WTC11 (cell line): ENCODE measurements at regions not wholly inside any gene's neighbourhood (a gene's known extent, or its start where the extent isn't known, plus 50 kb on each side); places are given as distances from the start of the nearest gene placed in this dataset.

Experiments
- ATAC-seq: fragments of 200-7000 bp; cut with Tn5 transposase; 2 replicates; pipeline ENCODE4 v1.10.0; 2021; ENCODE audit warnings: mild to moderate bottlenecking, moderate library complexity
- CTCF ChIA-PET: fragments of 300-600 bp; sonication (Branson Sonifier 250); formaldehyde crosslinking; loops from one replicate; lab custom pipeline; 2021; ENCODE audit warnings: antibody characterized with exemption; lab: Charles Lee
- POLR2A ChIA-PET: fragments of 350-600 bp; sonication (Branson Sonifier 250); formaldehyde crosslinking; loops from one replicate; lab custom pipeline; 2021; ENCODE audit warnings: antibody characterized with exemption; lab: Charles Lee
- DNase-seq: peaks from one replicate; pipeline ENCODE4 v3.0.0; 2021; ENCODE audit warnings: low spot score
- H3K27ac Mint-ChIP-seq: 2 replicates; pipeline ENCODE4 v1.8.0; 2021; ENCODE audit warnings: mixed read lengths
- H3K27me3 Mint-ChIP-seq: 2 replicates; pipeline ENCODE4 v1.8.0; 2021; ENCODE audit warnings: low read depth, mild to moderate bottlenecking, moderate library complexity, mixed read lengths
- H3K36me3 Mint-ChIP-seq: 2 replicates; pipeline ENCODE4 v1.8.0; 2021; ENCODE audit warnings: mixed read lengths
- H3K4me1 Mint-ChIP-seq: 2 replicates; pipeline ENCODE4 v1.8.0; 2022; ENCODE audit warnings: mixed read lengths
- H3K4me3 Mint-ChIP-seq: 2 replicates; pipeline ENCODE4 v1.8.0; 2021; ENCODE audit warnings: mild to moderate bottlenecking, moderate library complexity, mixed read lengths
- H3K9me3 Mint-ChIP-seq: 2 replicates; pipeline ENCODE4 v1.8.0; 2021; ENCODE audit warnings: mixed read lengths
- AFF4 ChIP-seq: sonication (generic); formaldehyde crosslinking; IDR thresholded peaks from 2 replicates; pipeline ENCODE4 v1.8.1; 2023; ENCODE audit warnings: mild to moderate bottlenecking, missing genetic modification reagents, borderline replicate concordance
- ATF1 ChIP-seq: sonication (generic); formaldehyde crosslinking; IDR thresholded peaks from 2 replicates; pipeline ENCODE4 v1.8.1; 2023; ENCODE audit warnings: mild to moderate bottlenecking, moderate library complexity, missing genetic modification reagents
- ATF3 ChIP-seq: sonication (generic); formaldehyde crosslinking; conservative IDR thresholded peaks from 2 replicates; pipeline ENCODE4 v1.8.1; 2022; ENCODE audit warnings: mild to moderate bottlenecking, missing genetic modification reagents
- CTCF ChIP-seq: fragments of 200-600 bp; IDR thresholded peaks from 2 replicates; pipeline ENCODE4 v1.8.0; 2022; ENCODE audit warnings: antibody characterized with exemption
- ERG ChIP-seq: fragments of 250-450 bp; sonication (Bioruptor Pico); IDR thresholded peaks from 2 replicates; pipeline ENCODE4 v1.8.0; 2021; ENCODE audit warnings: mild to moderate bottlenecking
- FOXJ3 ChIP-seq: sonication (generic); formaldehyde crosslinking; IDR thresholded peaks from 2 replicates; pipeline ENCODE4 v1.9.0; 2021; ENCODE audit warnings: missing genetic modification reagents, mild to moderate bottlenecking, borderline replicate concordance
- GABPB1 ChIP-seq: sonication (generic); formaldehyde crosslinking; IDR thresholded peaks from 2 replicates; pipeline ENCODE4 v1.8.1; 2023; ENCODE audit warnings: mild to moderate bottlenecking, missing genetic modification reagents
- HMGXB4 ChIP-seq: sonication (generic); formaldehyde crosslinking; IDR thresholded peaks from 2 replicates; pipeline ENCODE4 v1.8.1; 2023; ENCODE audit warnings: mild to moderate bottlenecking, moderate library complexity, missing genetic modification reagents
- NFATC4 ChIP-seq: fragments of 250-450 bp; sonication (Bioruptor Pico); IDR thresholded peaks from 2 replicates; pipeline ENCODE4 v1.9.0; 2021; ENCODE audit warnings: mild to moderate bottlenecking
- NR3C1 ChIP-seq: sonication (generic); formaldehyde crosslinking; conservative IDR thresholded peaks from 2 replicates; pipeline ENCODE4 v1.8.1; 2023; ENCODE audit warnings: low read depth, mild to moderate bottlenecking, missing genetic modification reagents
- RELA ChIP-seq: sonication (generic); formaldehyde crosslinking; IDR thresholded peaks from 2 replicates; pipeline ENCODE4 v1.8.1; 2022; ENCODE audit warnings: missing genetic modification reagents, mild to moderate bottlenecking, borderline replicate concordance
- SP1 ChIP-seq: sonication (generic); formaldehyde crosslinking; conservative IDR thresholded peaks from 2 replicates; pipeline ENCODE4 v1.8.1; 2022; ENCODE audit warnings: missing genetic modification reagents
- STAT6 ChIP-seq: sonication (generic); formaldehyde crosslinking; conservative IDR thresholded peaks from 2 replicates; pipeline ENCODE4 v1.8.1; 2023; ENCODE audit warnings: mild to moderate bottlenecking, low read depth, missing genetic modification reagents, moderate library complexity
- ZBTB21 ChIP-seq: sonication (generic); formaldehyde crosslinking; IDR thresholded peaks from 2 replicates; pipeline ENCODE4 v1.8.1; 2023; ENCODE audit warnings: mild to moderate bottlenecking, missing genetic modification reagents, borderline replicate concordance
- ZNF263 ChIP-seq: sonication (generic); formaldehyde crosslinking; IDR thresholded peaks from 2 replicates; pipeline ENCODE4 v1.8.1; 2022; ENCODE audit warnings: low read depth, mild to moderate bottlenecking, moderate library complexity, missing genetic modification reagents
- ZNF532 ChIP-seq: fragments of 250-450 bp; sonication (Bioruptor Pico); IDR thresholded peaks from 2 replicates; pipeline ENCODE4 v1.9.0; 2021; ENCODE audit warnings: mild to moderate bottlenecking, borderline replicate concordance
- ZSCAN18 ChIP-seq: fragments of 250-450 bp; sonication (Bioruptor Pico); IDR thresholded peaks from 2 replicates; pipeline ENCODE4 v2.1.2; 2022; ENCODE audit warnings: mild to moderate bottlenecking, moderate library complexity

- no peak for TF ChIP-seq HMGXB4 (CRISPR knock-in tag)
- TF ChIP-seq CTCF = no peak
- TF ChIP-seq GABPB1 (CRISPR knock-in tag) = peak; percentile 78
- no peak for TF ChIP-seq NFATC4 (CRISPR knock-in tag)
- no peak for TF ChIP-seq AFF4 (CRISPR knock-in tag)
- POLR2A ChIA-PET = no interaction called here
Observed at GRCh38 chr4:157983300-157983699, 189.5 kb downstream of the GASK1B start.

GRCh38 chr4:157980158-157980557, 192.7 kb downstream of the GASK1B start:
- Mint-ChIP-seq H3K36me3 (no peaks in the 10 kb centered on the region), H3K27me3 (no peaks in the 10 kb centered on the region), H3K4me3 (no peak overlapping the region), H3K27ac (no peak overlapping the region), H3K9me3 (peaks cover 5% of the 10 kb centered on the region; the same call in 1 of the 2 replicates), H3K4me1 (peaks cover 3% of the 10 kb centered on the region)
- ChIA-PET POLR2A (no interaction called here), CTCF (no interaction called here)
- ATAC-seq (peak; percentile 65), DNase-seq (no peak)
- TF ChIP-seq STAT6 (CRISPR knock-in tag) (no peak), ZNF532 (CRISPR knock-in tag) (no peak), ZNF263 (CRISPR knock-in tag) (no peak), NR3C1 (CRISPR knock-in tag) (no peak), FOXJ3 (no peak), SP1 (CRISPR knock-in tag) (no peak), RELA (no peak), ERG (no peak), ATF3 (no peak), ZSCAN18 (CRISPR knock-in tag) (no peak), ZBTB21 (CRISPR knock-in tag) (no peak), ATF1 (CRISPR knock-in tag) (no peak)

More at GRCh38 chr4:157983300-157983699, 189.5 kb downstream of the GASK1B start:
- Mint-ChIP-seq H3K4me1 (peaks cover 3% of the 10 kb centered on the region), H3K36me3 (no peaks in the 10 kb centered on the region), H3K27me3 (no peaks in the 10 kb centered on the region), H3K27ac (no peak overlapping the region), H3K4me3 (no peak overlapping the region), H3K9me3 (peaks cover 5% of the 10 kb centered on the region; the same call in 1 of the 2 replicates)
- ATAC-seq (no peak), DNase-seq (no peak)
- CTCF ChIA-PET = interaction anchor here (2.0 kb wide), 1 partner anchor 469 kb away, joined by 4 read pairs; no protein-coding TSS in a partner anchor
